Heart right ventricle (tissue), 16 donors: ENCODE measurements at regions not wholly inside any gene's neighbourhood (a gene's known extent, or its start where the extent isn't known, plus 50 kb on each side); places are given as distances from the start of the nearest gene placed in this dataset.
A peak's percentile ranks its signal among the peaks of the same experiment; 100 is the strongest.

ENCODE experiments used
- ATAC-seq, 8 donors: fragments of 200-7000 bp; cut with Tn5 transposase; one replicate each; pipeline ENCODE4 v1.9.1; 2020; ENCODE audit warnings: mild to moderate bottlenecking in 8 of 8, moderate library complexity in 8 of 8, moderate number of reproducible peaks in 1 of 8
- DNase-seq, 2 donors: peaks; one replicate each; pipeline ENCODE4 v3.0.0-alpha.2; 2020
- H3K27ac ChIP-seq, 10 donors: fragments of 200-600 bp; sonication (generic) in 2 of 10; one replicate each; pipeline versions ENCODE4 v1.5.0 to v1.8.0; 2020 to 2022; ENCODE audit warnings: mild to moderate bottlenecking in 3 of 10
- H3K27me3 ChIP-seq, 7 donors: fragments of 200-600 bp; one replicate each; pipeline ENCODE4 v1.8.0; 2021 to 2022; ENCODE audit warnings: mild to moderate bottlenecking in 2 of 7
- H3K36me3 ChIP-seq, 9 donors: fragments of 200-600 bp; sonication (generic) in 1 of 9; one replicate each; pipeline versions ENCODE4 v1.5.0 to v1.8.0; 2020 to 2022; ENCODE audit warnings: mild to moderate bottlenecking in 2 of 9
- H3K4me1 ChIP-seq, 9 donors: fragments of 200-600 bp; sonication (generic) in 1 of 9; one replicate each; pipeline versions ENCODE4 v1.5.0 to v1.8.0; 2020 to 2022; ENCODE audit warnings: mild to moderate bottlenecking in 4 of 9
- H3K4me3 ChIP-seq, 10 donors: fragments of 200-600 bp; sonication (generic) in 2 of 10; one replicate each; pipeline versions ENCODE4 v1.5.0 to v1.8.0; 2020 to 2022; ENCODE audit warnings: mild to moderate bottlenecking in 7 of 10, moderate library complexity in 2 of 10
- H3K9me3 ChIP-seq, 11 donors: fragments of 200-600 bp in 10 of 11; sonication (generic) in 2 of 11; one replicate each; pipeline versions ENCODE4 v1.5.0 to v1.8.0; 2013 to 2022; ENCODE audit warnings: mild to moderate bottlenecking in 2 of 11, control low read depth in 1 of 11, moderate library complexity in 1 of 11
- CTCF ChIP-seq, 9 donors: fragments of 200-600 bp; sonication (generic) in 2 of 9; IDR thresholded peaks; one replicate each; pipeline versions ENCODE4 v1.5.0 to v1.8.0; 2021 to 2022; ENCODE audit warnings: antibody characterized with exemption in 9 of 9, mild to moderate bottlenecking in 5 of 9, moderate library complexity in 1 of 9
- WGBS, 2 donors: extraction: QIAGEN DNeasy Blood & Tissue Kit; methylation state at CpG; one replicate each; pipeline ENCODE4 v1.1.7; 2013; ENCODE audit warnings: inconsistent platforms in 1 of 2; 5-methylcytosine and 5-hydroxymethylcytosine counted together
- intact Hi-C, 10 donors: fragments of 100-400 bp; cut with DNase I; formaldehyde crosslinking; loops; one replicate each; pipeline versions ENCODE4 v1.11.1 to v1.14.2; 2022
- donor health status: Arrhythmogenic right ventricular cardiomyopathy.
- donor health status: ischemic (EF 13 %, LVEDD 7.1; RV severe dilation, severe dysfunction).
- donor health status: healthy with polysubstance abuse.
- donor health status: DM: no; HTN: yes; CAD: no.
- donor health status: DM: no; HTN: no; CAD: no.
- donor health status: ischemic (EF 25% LVEDD 6.9; RV normal size, moderate dysfunction).
- donor health status: ischemic (EF 25% LVEDD 5.7; RV mildly dilated, moderate dysfunction).
- donor health status: healthy.
- donor health status: DM: yes; HTN: yes; CAD: no.
- donor health status: Ischemic cardiomyopathy.
- donor health status: ischemic (EF 35%, LVEDD 5.7; RV mildly dilated, moderate dysfunction).
- donor health status: nonischemic (EF 11% LVEDD 7.7; RV severe dilation, severe dysfunction).
- donor health status: DM: yes; HTN: yes; CAD: no.
- donor health status: PGD.
- donor health status: ischemic (EF 29% LVEDD 5.4; RV normal size, mild dysfunction).
- donor health status: nonischemic (EF 23%, LVEDD 6.1; RV moderate dilation, normal function).

DNA sequence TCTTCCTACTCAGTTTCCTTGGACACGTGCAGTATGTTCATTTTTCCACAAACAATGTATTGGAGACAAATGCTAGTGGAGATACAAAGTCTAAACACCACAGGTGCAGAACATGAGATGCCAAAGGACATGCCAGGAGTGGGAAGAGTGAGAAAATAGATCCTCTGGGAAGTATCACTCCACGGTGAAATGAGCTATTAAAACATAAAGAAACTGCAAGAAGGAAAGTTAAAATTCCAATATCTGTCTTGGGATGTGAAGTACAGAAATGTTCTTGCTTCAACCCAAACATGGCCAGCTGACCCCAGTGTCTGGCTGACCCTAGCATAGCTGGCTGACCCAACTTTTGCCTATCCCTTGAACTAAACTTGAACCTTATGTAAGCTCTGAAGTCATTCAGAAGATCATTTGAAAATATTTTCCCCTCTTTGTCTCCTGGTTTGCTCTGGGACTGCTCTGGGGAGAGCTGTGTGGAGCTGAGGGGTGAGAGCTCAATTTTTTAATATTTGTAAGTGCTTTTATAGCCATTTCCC lies 59.5 kb downstream of the FZD1 start:
- TF ChIP-seq CTCF (IDR thresholded peaks at IDR 0.05), result no peak
- peaks cover 0 to 26% (median 10%) of the 10 kb centered on the region in 9 donors for H3K4me1 ChIP-seq
- intact Hi-C loops, result no loop called here

DNA sequence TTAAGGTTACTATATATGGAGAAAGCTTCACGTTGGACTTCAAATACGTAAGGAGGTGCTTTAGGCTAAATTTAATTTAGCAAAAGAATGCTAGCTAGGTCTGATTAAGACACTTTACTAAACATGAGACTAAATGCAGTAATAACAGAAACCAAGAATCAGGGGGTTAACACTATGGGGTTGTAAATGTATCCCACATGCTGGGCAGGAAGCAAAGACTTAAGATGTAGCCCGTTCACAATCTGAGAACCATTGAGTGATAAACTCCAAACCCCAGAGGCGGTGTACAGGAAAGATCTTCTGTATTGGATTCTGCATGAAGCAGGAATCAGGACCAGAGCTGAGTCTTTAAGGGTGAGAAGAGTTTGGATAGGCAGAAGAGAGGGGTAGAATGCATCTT lies 60.4 kb downstream of the FZD1 start:
- intact Hi-C loops, result no loop called here
- Histone ChIP-seq H3K27ac (no peak overlapping the region), H3K9me3 (no peaks in the 10 kb centered on the region), H3K36me3 (no peaks in the 10 kb centered on the region), H3K4me1 (peaks cover 0 to 26% (median 10%) of the 10 kb centered on the region in 9 donors), H3K27me3 (no peaks in the 10 kb centered on the region), H3K4me3 (no peak overlapping the region)
- TF ChIP-seq CTCF (IDR thresholded peaks at IDR 0.05), result no peak
- ATAC-seq (no peak), DNase-seq (no peak)
- 86% methylated on average over 4 of the region's 4 CpGs for WGBS, 2 donors

More for the DNA sequence above, 59.5 kb downstream of the FZD1 start:
- Histone ChIP-seq H3K9me3 (no peaks in the 10 kb centered on the region), H3K27ac (no peak overlapping the region), H3K36me3 (no peaks in the 10 kb centered on the region), H3K4me3 (no peak overlapping the region), H3K27me3 (no peaks in the 10 kb centered on the region)
- DNase-seq (no peak), ATAC-seq (peak in 1 of 8 donors; percentile 58)
- 82% methylated on average over 2 of the region's 2 CpGs for WGBS, 2 donors

- DNase-seq (no peak), ATAC-seq (no peak)
- intact Hi-C loops, result no loop called here
- Histone ChIP-seq H3K27me3 (no peaks in the 10 kb centered on the region), H3K4me1 (peaks cover 0 to 33% (median 16%) of the 10 kb centered on the region in 9 donors), H3K27ac (peak overlapping the region in 2 of 10 donors; percentile 14 to 60), H3K9me3 (no peaks in the 10 kb centered on the region), H3K4me3 (no peak overlapping the region), H3K36me3 (no peaks in the 10 kb centered on the region)
- WGBS, 2 donors, result 41 to 61% methylated on average over 3 of the region's 3 CpGs
- TF ChIP-seq CTCF (IDR thresholded peaks at IDR 0.05), result no peak
Measured at GRCh38 chr7:91325726-91326125, 61.5 kb downstream of the FZD1 start.

DNA sequence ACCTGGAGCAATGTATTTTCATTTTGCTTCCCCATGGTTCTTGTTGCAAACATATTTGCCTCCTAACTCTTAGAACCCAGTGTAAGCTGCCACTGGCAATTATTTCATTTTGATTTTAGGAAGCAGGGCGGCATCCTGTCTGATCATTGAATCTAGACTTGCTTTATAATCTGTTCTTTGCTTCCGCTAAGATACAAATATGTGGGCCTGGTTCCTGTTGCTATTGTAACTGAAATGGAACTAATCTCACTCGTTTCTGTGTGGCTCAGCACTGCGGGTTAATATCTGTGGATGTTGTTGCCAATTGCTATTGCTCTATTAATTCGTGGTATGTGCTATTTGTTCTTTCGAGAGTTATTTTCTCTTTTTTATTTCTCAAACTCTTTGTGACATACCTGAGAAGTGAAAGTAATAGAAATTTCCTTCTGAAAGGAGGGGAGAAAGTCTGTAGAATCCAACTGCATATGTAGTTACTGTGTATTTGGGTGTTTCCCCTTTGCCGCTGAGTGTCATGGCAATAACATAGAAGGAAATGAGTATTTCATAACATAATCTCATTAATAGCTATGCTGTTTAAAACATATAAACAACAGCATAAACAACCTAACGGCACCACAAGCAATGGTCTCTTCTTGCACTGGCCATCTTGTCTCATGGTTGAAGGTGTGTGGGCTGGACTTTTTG lies 62.4 kb downstream of the FZD1 start:
- no peak for DNase-seq
- Histone ChIP-seq H3K9me3 (no peaks in the 10 kb centered on the region), H3K27me3 (no peaks in the 10 kb centered on the region), H3K36me3 (no peaks in the 10 kb centered on the region), H3K4me3 (no peak overlapping the region), H3K27ac (peak overlapping the region in 5 of 10 donors; percentile 8 to 60 (median 44)), H3K4me1 (peaks cover 0 to 42% (median 16%) of the 10 kb centered on the region in 9 donors)
- ATAC-seq, result peak in 5 of 8 donors; percentile 22 to 68 (median 55)
- 49 to 60% methylated on average over 8 of the region's 8 CpGs for WGBS, 2 donors
- TF ChIP-seq CTCF (IDR thresholded peaks at IDR 0.05), result no peak
- intact Hi-C loops, result no loop called here
